Body of pancreas (tissue), 4 donors: ENCODE measurements at regions not wholly inside any gene's neighbourhood (a gene's known extent, or its start where the extent isn't known, plus 50 kb on each side); places are given as distances from the start of the nearest gene placed in this dataset.

Source experiments
- POLR2A ChIP-seq, 3 donors: fragments of 450-650 bp; IDR thresholded peaks; one replicate each; pipeline ENCODE4 v1.6.1; 2016; ENCODE audit warnings: antibody characterized with exemption in 3 of 3, mild to moderate bottlenecking in 2 of 3
- TF ChIP-seq, protein P1 (sequence below), 7 experiments: fragments of 450-650 bp in 4 of 7; fragments of 200-600 bp in 3 of 7; sonication (generic) in 3 of 7; IDR thresholded peaks; one replicate each; pipeline ENCODE4 v1.5.1; 2016 to 2019; ENCODE audit warnings: antibody characterized with exemption in 7 of 7

DNA sequence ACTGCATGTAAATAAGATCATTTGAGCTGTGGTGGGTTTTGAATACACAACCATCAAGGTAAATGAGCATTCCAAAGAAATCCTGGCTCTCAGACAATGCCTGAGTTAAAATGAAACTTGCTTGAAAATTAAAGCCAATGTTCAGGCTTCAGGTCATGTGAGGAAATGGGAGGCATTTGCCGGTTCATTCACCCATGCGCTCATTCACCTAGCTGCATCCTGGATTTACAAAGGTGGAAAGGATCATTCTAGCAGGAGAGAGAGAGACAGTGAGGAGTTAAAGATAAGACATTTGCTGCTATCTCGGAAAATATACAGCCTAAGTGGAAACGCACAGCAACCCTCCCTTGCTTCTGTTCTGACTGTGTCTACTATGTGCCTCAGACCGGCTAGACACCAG lies 143.8 kb upstream of the KLF4 start:
- TF ChIP-seq, protein P1, sequence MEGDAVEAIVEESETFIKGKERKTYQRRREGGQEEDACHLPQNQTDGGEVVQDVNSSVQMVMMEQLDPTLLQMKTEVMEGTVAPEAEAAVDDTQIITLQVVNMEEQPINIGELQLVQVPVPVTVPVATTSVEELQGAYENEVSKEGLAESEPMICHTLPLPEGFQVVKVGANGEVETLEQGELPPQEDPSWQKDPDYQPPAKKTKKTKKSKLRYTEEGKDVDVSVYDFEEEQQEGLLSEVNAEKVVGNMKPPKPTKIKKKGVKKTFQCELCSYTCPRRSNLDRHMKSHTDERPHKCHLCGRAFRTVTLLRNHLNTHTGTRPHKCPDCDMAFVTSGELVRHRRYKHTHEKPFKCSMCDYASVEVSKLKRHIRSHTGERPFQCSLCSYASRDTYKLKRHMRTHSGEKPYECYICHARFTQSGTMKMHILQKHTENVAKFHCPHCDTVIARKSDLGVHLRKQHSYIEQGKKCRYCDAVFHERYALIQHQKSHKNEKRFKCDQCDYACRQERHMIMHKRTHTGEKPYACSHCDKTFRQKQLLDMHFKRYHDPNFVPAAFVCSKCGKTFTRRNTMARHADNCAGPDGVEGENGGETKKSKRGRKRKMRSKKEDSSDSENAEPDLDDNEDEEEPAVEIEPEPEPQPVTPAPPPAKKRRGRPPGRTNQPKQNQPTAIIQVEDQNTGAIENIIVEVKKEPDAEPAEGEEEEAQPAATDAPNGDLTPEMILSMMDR (IDR thresholded peaks at IDR 0.05): no peak
- TF ChIP-seq POLR2A (IDR thresholded peaks at IDR 0.05): no peak
